T-helper 22 cell (primary cell): ENCODE measurements at regions not wholly inside any gene's neighbourhood (a gene's known extent, or its start where the extent isn't known, plus 50 kb on each side); places are given as distances from the start of the nearest gene placed in this dataset.
"Not testable (repeated sequence)": the region's sequence is repeated elsewhere in the genome, so short reads cannot be mapped to it uniquely, and the experiment has no call there.

Experiments used
- DNase-seq: peaks from one replicate; pipeline ENCODE4 v3.0.0-alpha.2; 2020; ENCODE audit warnings: low read depth

- no peak for DNase-seq
Measured at GRCh38 chr3:22383285-22383684, 632.3 kb upstream of the ZNF385D start.

DNA sequence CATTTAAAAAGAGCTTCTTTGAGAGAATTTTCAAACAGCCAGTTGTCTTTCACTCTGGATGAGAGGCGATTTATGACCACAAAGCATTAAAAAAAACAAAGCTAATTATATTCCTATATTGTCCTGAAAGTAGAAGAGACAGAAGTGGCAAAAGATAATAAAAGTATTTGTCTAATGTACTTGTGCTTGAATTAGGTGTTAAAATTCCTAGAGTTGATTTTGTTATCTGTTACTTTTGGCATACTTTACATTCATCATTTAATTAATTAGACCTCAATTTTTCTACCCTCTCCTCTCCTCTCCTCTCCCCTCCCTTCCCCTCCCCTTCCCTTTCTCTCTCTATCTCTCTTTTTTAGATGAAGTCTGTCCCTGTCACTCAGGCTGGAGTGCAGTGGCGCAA is 635.1 kb upstream of the ZNF385D start:
- no peak for DNase-seq

DNA sequence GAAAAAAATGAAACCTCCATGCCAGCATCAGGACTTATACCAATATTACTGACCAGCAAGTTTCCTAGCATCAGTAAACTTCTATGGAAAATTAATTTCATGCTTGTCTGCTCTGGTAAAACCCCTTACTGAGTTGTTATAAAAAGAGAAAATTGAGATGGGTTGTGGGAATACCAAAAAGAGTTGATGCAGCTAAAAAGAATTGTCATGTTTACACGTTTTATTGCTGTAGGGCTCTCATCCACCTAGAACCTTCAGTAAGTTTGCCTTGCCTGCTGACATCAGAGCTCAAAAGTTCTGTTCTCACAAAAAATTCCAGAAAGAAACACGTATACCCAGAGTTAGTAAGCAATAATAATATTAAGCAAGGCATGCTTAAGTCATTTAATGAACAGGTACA is 641.3 kb upstream of the ZNF385D start:
- DNase-seq = no peak

DNA sequence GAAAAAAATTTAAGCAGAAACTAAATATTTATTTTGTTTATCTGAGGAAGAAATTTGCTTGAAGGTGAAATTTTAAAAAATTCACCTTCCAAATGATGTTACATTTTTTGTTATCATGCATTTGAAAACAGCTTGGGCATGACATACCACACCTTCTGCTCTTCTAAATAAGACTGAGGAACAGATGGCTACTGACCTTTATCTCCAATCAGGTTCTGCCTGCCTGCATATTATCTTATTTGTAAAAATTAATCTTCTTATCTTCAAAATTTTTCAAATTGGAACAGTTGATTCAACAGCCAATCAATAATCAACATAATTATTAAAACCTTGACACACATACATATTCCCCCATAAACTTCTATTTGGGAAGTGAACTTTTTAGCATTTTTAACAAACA is 641.8 kb upstream of the ZNF385D start:
- DNase-seq = no peak

DNA sequence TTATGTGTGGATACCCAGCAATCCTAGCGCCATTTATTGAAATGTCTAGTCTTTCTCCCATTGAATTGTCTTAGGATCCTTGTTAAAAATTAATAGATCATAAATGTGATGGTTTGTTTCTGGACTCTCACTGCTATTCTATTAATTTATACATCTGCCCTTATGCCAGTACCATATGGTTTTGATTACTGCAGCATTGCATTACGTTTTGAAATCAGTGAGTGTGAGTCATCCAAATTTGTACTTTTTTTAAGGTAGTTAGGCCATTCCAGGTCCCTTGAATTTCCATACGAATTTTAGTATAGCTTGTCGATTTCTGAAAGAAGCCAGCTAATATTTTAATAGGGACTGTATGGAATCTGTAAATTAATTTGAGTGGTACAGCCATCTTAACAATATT is 648.6 kb upstream of the ZNF385D start:
- DNase-seq = no peak

DNA sequence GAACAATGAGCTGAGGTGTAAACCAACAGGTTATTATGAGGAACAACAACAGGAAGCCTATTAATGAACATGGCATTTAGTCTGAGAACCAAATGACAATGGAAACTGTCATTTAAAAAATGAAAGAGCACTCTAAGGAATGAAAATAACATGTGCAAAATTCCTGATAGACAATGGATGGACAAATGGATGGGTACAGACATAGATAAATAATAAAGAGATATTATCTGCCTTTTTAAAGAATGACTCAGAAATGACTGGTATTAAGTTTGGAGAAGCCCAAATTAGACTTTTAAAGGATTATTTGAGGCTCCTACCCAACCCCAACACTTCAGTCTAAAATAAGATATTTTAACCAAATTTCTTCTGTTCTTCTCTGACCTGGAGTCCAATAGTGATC is 650.5 kb upstream of the ZNF385D start:
- DNase-seq = no peak

- no peak for DNase-seq
Measured at GRCh38 chr3:22414239-22414638, 663.2 kb upstream of the ZNF385D start.

DNA sequence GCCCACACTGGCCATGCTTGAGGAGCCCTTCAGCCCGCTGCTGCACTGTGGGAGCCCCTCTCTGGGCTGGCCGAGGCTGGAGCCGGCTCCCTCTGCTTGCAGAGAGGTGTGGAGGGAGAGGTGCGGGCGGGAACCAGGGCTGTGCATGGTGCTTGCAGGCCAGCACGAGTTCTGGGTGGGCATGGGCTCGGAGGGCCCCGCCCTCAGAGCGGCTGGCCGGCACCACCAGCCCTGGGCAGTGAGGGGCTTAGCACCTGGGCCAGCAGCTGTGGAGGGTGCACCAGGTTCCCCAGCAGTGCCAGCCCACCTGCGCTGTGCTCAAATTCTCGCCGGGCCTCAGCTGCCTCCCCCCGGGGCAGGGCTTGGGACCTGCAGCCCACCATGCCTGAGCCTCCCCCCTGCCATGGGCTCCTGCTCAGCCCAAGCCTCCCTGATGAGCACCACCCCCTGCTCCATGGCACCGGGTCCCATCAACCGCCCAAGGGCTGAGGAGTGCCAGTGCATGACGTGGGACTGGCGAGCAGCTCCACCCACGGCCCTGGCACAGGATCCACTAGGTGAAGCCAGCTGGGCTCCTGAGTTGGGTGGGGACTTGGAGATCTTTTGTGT is 665.9 kb upstream of the ZNF385D start:
- not testable (repeated sequence) for DNase-seq

GRCh38 chr3:22419261-22419660 is 668.3 kb upstream of the ZNF385D start:
- DNase-seq = no peak

DNA sequence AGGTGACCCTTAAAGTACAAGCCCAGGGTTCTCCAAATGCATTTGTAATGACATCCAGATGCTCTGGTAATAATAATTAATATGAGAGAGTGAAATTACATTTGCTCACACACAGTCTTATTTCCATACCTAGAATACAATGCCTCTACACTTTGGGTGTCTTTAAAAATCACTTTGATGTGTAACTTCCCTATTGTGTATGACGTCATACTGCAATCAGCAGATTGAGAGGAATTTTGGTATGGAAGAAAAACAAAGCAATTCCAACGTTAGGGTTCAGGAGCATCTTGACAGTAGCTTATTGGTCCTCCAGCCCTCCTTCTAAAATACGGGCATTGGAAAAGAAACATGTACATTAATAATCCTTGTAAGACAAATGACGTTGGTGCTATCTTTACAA is 670.6 kb upstream of the ZNF385D start:
- DNase-seq = no peak

DNA sequence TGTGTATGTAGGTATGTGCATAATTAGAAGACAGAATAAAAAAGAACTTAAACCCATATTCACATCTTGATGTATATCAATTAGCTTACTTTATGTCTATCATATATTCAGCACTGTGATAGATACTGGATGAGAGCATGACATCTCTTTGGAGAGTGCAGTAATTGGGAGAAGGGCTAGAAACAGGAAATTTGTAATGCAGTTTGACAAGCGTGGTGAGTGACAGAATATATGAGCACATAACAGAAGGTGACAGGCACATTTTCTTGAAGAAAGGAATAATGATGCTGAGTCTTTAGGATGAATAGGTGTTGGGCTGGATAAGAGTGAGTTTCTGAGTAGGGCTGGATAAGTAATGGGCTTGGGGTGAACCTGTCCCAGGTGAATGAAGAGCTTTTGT is 680.3 kb upstream of the ZNF385D start:
- DNase-seq = no peak

- no peak for DNase-seq
Measured at GRCh38 chr3:22439626-22440025, 688.6 kb upstream of the ZNF385D start.

DNA sequence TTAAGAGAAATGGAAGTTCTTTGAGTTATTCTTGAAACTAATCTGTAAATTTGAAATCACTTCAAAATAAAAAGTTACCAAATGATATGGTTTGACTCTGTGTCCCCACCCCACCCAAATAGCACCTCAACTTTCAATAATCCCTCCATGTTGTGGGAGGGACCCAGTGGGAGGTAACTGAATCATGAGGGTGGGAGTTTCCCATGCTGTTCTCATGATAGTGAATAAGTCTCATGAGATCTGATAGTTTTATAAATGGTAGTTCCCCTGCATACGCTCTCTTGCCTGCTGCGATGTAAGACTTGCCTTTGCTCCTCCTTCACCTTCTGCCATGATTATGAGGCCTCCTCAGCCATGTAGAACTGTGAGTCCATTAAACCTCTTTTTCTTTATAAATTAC is 690.7 kb upstream of the ZNF385D start:
- no peak for DNase-seq

- no peak for DNase-seq
Measured at GRCh38 chr3:22443571-22444233, 692.7 kb upstream of the ZNF385D start.

- not testable (repeated sequence) for DNase-seq
Measured at GRCh38 chr3:22445336-22445735, 694.3 kb upstream of the ZNF385D start.

DNA sequence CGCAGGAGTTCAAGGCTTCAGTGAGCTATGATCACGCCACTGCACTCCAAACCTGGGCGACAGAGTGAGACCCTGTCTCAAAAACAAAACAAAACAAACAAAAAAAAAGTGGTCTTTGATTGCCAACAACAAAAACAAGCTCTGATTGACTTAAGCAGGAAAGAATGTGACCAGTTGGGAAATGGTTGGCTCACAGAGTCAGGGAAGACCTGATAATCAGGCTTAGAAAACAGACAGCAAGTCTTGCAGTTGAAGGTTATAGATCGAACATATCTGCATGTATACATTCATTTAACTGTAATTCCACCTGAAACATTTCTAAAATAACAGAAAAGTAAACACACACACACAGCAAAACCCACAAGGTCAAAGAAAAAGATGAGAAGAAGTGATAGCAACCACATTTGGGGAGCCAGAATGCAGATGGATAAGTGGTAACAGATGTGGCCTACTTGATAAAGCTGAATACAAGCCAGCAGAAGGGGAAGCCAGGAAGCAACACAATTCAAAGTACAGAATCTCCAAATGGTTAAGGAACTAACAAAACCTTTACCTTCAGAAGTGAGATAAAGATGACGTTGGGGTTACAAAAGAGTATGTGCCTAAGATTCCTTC is 699.9 kb upstream of the ZNF385D start:
- no peak for DNase-seq

- no peak for DNase-seq
Measured at GRCh38 chr3:22451501-22451900, 700.5 kb upstream of the ZNF385D start.

DNA sequence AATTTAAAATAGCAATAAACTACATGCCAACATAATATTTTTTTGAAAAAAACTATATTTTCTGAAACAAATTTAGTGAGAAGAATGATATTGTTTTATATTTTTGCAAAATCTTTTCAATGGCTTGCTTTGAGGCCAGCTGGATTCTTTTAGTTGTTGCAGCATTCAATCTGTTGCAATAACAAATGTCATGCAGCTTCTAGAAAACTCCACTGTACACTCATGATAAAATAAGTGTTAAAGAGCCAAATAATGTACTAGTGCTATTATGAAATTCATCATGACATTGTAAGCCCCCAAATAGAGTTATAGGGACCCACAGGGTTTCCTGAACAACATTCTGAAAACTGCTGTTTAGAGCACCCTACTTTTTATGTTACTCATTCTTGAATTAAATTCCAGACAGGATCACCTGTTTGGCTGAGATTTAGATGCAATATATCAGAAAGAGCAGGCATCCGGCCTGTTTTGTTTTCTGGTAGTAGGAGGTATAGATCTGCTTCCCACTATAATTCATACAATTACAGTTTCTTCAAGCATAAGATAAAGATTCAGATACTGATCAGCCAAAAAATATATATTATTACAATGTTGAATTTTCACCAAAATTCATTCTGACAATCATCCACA is 703.0 kb upstream of the ZNF385D start:
- no peak for DNase-seq

- DNase-seq = no peak
Measured at GRCh38 chr3:22469995-22470394, 719.0 kb upstream of the ZNF385D start.

- no peak for DNase-seq
Measured at GRCh38 chr3:22471557-22471956, 720.5 kb upstream of the ZNF385D start.

DNA sequence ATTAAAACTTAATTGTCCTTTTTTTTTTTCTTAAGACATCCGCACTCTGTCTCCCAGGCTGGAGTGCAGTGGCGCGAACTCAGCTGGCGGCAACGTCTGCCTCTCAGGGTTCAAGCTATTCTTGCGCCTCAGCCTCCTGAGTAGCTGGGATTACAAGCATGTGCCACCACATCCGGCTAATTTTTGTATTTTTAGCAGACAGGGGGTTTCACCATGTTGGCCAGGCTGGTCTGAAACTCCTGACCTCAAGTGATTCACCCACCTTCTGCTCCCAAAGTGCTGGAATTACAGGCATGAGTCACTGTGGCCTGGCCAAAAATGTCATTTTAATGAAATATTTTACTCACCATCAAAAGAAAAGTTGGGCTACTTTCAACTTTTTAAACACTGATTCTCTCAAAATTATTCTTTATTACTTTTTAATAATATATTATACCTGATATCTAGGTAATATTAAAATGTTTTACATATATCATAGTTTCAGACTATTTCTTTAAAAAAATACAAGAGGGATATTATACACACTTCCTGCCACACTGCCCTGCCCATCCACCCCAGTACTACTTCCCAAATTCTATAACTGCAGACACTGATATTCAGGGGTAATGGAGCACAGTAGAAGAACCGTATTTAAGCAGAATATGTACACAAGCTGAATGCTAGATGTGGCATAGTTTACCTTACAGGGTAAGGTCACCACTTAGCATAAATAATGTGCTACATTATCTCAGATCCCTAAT is 723.9 kb upstream of the ZNF385D start:
- DNase-seq = no peak

DNA sequence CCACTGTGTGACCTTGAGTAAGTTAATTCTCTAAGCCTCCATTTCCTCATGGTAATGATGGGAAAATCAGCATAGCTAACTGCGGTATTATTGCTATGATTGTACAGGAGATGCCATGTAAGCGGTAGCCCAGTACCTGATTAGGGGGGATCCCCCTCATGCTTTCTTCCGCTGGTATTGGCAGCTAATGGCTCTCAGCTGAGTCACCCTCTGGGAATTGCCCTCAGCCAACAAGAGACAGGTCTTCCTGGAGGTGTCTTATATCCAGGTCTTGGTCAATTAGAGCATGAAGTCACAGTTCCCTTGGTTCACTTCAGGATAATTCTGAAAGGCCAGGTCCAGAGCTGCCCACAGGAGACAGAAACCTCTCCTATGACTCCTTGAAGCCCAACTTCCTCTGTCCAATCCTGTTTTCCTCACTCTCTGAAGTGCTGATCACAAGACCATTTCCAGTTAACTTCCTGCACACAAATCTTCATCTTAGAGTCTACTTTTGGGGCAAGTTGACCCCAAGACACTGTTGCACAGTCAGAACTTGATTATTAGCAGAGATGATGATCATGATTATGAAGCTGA is 724.7 kb upstream of the ZNF385D start:
- no peak for DNase-seq
